Mammary epithelial cell (primary cell): ENCODE measurements at regions not wholly inside any gene's neighbourhood (a gene's known extent, or its start where the extent isn't known, plus 50 kb on each side); places are given as distances from the start of the nearest gene placed in this dataset.

Experiments used
- CTCF ChIP-seq, 2 donors: IDR thresholded peaks in 1 of 2; conservative IDR thresholded peaks in 1 of 2; 2 replicates each; pipeline ENCODE4 v1.5.1; 2011 to 2012; ENCODE audit warnings: inconsistent platforms in 2 of 2, low read length in 2 of 2, mild to moderate bottlenecking in 2 of 2, control low read depth in 1 of 2, low read depth in 1 of 2; ENCODE audit not compliant: insufficient read depth in 1 of 2; ENCODE audit errors: extremely low read depth in 1 of 2
- EZH2 ChIP-seq: IDR thresholded peaks from 2 replicates; pipeline ENCODE4 v1.6.1; 2012; ENCODE audit warnings: low read length, inconsistent platforms, borderline replicate concordance

- TF ChIP-seq CTCF (conservative IDR thresholded peaks at IDR 0.05 in 1 of 2, IDR thresholded peaks at IDR 0.05 in 1 of 2; ENCODE audit: extremely low read depth in 1 of 2, insufficient read depth in 1 of 2, low read depth in 1 of 2, low read length in 2 of 2) (no peak), EZH2 (no peak)
Measured at GRCh38 chr2:204154863-204155262, 218.3 kb downstream of the ICOS start.
